ENCODE measurements at regions not wholly inside any gene's neighbourhood (a gene's known extent, or its start where the extent isn't known, plus 50 kb on each side); places are given as distances from the start of the nearest gene placed in this dataset.

DNA sequence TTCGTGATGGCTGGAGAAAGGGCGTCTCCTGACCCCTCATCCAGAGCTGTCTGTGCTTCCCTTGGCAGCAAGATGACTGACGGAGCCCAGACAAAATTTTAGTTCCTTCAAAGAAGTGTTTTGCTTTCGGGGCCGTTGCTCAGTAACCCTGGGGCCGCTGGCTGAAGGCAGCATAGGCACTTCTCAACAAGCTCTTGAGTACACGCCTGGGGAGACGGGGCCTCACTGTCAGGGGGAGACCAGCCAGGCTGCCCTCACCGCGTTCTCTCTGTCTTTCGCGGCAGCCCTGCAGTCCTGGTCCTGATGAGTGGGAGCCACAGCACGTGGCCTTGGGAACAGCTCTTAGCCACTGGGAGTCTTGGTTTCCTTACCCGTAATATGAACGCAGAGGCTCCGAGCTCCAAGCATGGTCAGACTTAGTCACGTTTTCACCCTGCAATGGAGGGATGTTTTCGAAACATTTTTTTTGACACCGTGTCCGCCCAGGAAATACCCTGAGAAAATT, 86.0 kb downstream of the IRF8 start:
- TF ChIP-seq, protein P1, sequence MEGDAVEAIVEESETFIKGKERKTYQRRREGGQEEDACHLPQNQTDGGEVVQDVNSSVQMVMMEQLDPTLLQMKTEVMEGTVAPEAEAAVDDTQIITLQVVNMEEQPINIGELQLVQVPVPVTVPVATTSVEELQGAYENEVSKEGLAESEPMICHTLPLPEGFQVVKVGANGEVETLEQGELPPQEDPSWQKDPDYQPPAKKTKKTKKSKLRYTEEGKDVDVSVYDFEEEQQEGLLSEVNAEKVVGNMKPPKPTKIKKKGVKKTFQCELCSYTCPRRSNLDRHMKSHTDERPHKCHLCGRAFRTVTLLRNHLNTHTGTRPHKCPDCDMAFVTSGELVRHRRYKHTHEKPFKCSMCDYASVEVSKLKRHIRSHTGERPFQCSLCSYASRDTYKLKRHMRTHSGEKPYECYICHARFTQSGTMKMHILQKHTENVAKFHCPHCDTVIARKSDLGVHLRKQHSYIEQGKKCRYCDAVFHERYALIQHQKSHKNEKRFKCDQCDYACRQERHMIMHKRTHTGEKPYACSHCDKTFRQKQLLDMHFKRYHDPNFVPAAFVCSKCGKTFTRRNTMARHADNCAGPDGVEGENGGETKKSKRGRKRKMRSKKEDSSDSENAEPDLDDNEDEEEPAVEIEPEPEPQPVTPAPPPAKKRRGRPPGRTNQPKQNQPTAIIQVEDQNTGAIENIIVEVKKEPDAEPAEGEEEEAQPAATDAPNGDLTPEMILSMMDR (conservative IDR thresholded peaks at IDR 0.05; ENCODE audit: low read length) = no peak
- no peak for DNase-seq (ENCODE audit: low read depth)
- no peak overlapping the region for H3K4me3 ChIP-seq (ENCODE audit: low read length)

DNA sequence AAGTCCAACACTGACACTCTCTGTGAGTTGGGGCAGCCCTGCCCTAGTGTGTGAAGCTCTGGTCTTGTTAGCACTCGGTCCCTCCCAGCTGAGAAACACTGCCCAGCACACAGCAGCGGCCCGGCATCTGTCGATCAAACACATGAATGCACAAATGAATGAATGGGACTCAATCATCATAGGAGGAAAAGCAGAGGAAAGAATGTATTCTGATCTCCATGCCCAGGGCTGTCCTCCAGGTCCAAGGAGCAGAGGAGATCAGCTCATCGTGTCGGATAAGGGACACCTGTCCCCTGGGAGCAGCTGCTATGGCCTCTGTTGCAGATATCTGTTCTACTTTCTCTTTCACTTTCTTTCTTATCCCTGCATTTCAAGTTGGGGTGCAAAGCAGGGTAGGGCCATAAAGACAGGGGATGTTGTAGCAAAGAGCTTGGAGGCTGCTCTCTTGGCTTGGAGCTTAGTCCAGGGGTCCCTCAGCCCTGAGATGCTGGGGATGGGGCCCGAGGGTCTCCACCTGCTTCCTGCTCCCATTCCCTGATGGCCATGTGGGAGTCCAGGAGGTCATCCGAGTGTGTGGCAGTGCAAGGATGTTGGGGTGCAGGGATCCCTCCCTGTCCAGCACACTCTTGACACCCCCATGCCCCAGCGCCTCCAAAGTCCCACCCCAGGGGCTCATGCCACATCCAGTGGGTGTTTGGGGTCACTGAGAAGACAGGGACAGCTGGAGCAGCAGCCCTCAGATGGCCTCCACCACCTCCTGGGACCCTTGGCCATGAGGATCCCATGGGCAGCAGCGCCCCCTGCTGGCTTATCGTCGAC, 88.2 kb downstream of the IRF8 start:
- no peak for DNase-seq (ENCODE audit: low read depth)
- peak overlapping the region; percentile 43 for H3K4me3 ChIP-seq (ENCODE audit: low read length)
- TF ChIP-seq, protein P1 (conservative IDR thresholded peaks at IDR 0.05; ENCODE audit: low read length) = peak; percentile 33

DNA sequence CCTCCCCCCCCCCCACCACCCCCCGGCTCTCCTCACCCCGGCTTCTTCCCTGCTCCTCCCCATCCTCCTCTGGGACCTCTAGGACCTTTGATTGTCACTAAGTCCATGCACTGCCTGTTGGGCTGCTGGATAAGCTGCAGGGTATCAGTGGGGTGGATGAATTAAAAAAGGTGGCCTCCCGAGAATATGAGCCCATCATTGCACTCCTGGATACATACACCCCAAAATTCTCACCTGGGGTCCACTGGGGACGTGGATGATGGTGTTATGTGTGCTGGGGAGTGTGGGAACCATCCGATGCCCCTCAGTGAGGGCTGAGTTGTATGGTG, 88.8 kb downstream of the IRF8 start:
- H3K4me3 ChIP-seq (ENCODE audit: low read length) = no peak overlapping the region
- TF ChIP-seq, protein P1 (conservative IDR thresholded peaks at IDR 0.05; ENCODE audit: low read length) = no peak

DNA sequence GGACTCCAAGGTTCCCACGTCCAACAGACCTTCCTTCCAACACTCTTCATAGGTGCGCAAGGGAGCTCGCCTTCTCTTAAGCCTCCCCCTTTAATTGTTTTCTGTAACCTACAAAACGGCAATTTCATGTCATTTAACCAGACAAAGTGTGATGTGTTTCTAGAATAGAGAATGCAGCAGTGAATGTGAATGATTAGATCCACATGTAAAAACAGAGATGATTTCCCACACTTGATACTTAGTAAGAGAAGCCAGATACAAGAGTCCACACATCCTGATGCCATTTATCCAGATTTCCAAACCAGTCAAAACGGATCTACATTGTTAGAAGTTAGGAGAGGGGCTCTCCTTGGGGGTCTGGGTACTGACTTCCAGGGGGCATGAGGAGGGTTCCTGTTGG, 89.3 kb downstream of the IRF8 start:
- DNase-seq (ENCODE audit: low read depth) = no peak
- H3K4me3 ChIP-seq (ENCODE audit: low read length) = no peak overlapping the region
- TF ChIP-seq, protein P1 (conservative IDR thresholded peaks at IDR 0.05; ENCODE audit: low read length) = no peak

More for the DNA sequence above, 88.8 kb downstream of the IRF8 start:
- no peak for DNase-seq (ENCODE audit: low read depth)

DNA sequence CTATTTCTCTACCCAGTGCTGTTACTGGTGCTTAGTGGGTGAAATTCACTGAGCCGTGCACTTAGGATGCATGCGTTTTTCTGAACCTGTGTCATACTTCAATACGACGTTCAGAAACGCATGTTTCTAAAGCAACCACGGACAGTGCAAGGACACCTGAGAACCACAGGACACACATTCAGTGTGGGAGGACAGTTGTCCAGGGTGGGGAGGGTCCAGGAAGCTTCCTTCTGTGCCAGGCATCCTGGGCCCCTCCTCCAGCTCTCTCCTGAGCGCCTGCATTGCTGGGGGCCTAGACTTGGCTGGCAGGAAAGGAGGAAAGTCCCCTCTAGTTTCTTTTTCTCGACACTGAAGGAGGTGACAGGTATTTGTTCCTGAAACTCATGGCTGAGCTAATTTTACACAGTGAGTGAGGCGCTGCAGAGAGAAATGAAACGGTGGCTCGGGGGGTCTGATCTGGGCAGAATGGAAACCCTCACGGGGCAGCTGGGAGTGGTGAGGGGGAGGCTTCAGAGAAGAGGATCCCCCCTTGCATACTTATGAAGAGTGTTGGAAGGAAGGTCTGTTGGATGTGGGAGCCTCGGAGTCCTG, 89.9 kb downstream of the IRF8 start:
- DNase-seq (ENCODE audit: low read depth) = no peak
- TF ChIP-seq, protein P1 (conservative IDR thresholded peaks at IDR 0.05; ENCODE audit: low read length) = no peak
- H3K4me3 ChIP-seq (ENCODE audit: low read length) = no peak overlapping the region

DNA sequence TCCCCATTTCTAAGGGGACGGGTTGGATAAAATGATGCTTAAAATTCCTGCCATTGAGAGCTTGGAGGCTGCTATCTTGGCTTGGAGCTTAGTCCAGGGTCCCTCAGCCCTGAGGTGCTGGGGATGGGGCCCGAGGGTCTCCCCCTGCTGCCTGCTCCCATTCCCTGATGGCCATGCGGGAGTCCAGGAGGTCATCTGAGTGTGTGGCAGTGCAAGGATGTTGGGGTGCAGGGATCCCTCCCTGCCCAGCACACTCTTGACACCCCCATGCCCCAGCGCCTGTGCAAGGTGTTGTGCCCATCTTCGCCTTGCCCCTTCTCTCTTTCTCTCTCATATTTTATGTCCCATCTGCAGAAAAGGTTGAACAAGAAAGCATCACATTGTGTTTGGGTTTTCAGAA, 90.4 kb downstream of the IRF8 start:
- TF ChIP-seq, protein P1 (conservative IDR thresholded peaks at IDR 0.05; ENCODE audit: low read length) = no peak
- H3K4me3 ChIP-seq (ENCODE audit: low read length) = no peak overlapping the region
- DNase-seq (ENCODE audit: low read depth) = no peak
